ENCODE measurements at regions not wholly inside any gene's neighbourhood (a gene's known extent, or its start where the extent isn't known, plus 50 kb on each side); places are given as distances from the start of the nearest gene placed in this dataset.

DNA sequence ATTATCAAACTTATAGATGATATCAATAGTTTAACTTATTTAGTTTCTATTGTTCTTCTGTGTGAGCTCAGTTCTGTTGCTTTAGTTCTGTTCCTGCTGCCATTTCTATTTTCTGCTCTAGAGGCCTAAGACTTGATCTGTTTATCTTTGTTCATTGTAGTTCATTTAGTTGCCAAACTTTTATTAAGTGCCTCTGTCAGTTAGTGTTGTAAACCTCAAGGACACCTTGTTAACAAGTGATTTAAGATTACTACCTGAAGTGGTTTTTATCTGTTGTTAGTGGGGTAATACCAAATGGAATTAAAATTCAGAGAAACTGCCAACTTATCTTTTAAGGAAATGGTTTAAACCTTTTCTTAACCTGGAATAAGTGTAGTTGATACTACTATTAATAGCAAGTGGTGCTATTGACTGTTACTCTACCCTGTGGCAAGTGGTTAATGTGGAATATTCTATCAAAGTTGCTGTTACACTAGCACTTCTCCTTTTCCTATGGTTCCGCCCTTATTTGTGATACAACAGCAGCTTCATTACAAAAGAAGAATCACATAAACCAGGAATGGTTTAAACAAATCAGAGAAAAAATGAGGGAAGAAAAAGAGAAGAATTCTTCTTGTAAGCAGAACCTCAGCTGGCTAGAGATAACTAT, 500.6 kb upstream of the GOLIM4 start:
- TF ChIP-seq CTCF (IDR thresholded peaks at IDR 0.05; ENCODE audit: insufficient read depth, low read length, poor library complexity, severe bottlenecking) = no peak
- no peak for TF ChIP-seq EZH2phosphoT487 (conservative IDR thresholded peaks at IDR 0.05; ENCODE audit: low read length)
